ENCODE measurements at regions not wholly inside any gene's neighbourhood (a gene's known extent, or its start where the extent isn't known, plus 50 kb on each side); places are given as distances from the start of the nearest gene placed in this dataset.
"Not testable (repeated sequence)": the region's sequence is repeated elsewhere in the genome, so short reads cannot be mapped to it uniquely, and the experiment has no call there.

- DNase-seq = no peak
Measured at GRCh38 chr6:135606392-135606791, 108.9 kb upstream of the AHI1 start.

GRCh38 chr6:135608031-135608430, 110.5 kb upstream of the AHI1 start:
- no peak for DNase-seq

GRCh38 chr6:135610192-135610591, 112.7 kb upstream of the AHI1 start:
- DNase-seq = not testable (repeated sequence)

GRCh38 chr6:135616655-135617054, 119.1 kb upstream of the AHI1 start:
- DNase-seq = no peak

GRCh38 chr6:135617222-135617621, 119.7 kb upstream of the AHI1 start:
- DNase-seq = no peak

GRCh38 chr6:135622081-135622480, 124.5 kb upstream of the AHI1 start:
- DNase-seq = no peak

- no peak for DNase-seq
Measured at GRCh38 chr6:135623979-135624378, 126.4 kb upstream of the AHI1 start.

- no peak for DNase-seq
Measured at GRCh38 chr6:135624402-135625295, 127.1 kb upstream of the AHI1 start.

- not testable (repeated sequence) for DNase-seq
Measured at GRCh38 chr6:135626001-135626400, 128.5 kb upstream of the AHI1 start.

- DNase-seq = no peak
Measured at GRCh38 chr6:135627092-135627715, 129.7 kb upstream of the AHI1 start.

GRCh38 chr6:135630789-135631376, 133.3 kb upstream of the AHI1 start:
- no peak for DNase-seq

GRCh38 chr6:135631821-135632220, 134.3 kb upstream of the AHI1 start:
- DNase-seq = no peak

GRCh38 chr6:135633573-135633972, 136.0 kb upstream of the AHI1 start:
- no peak for DNase-seq

GRCh38 chr6:135637701-135638100, 140.2 kb upstream of the AHI1 start:
- no peak for DNase-seq

- DNase-seq = no peak
Measured at GRCh38 chr6:135638108-135638507, 140.6 kb upstream of the AHI1 start.

- DNase-seq = no peak
Measured at GRCh38 chr6:135640048-135640447, 142.5 kb upstream of the AHI1 start.

GRCh38 chr6:135640449-135641111, 143.0 kb upstream of the AHI1 start:
- no peak for DNase-seq

GRCh38 chr6:135642912-135643311, 145.4 kb upstream of the AHI1 start:
- DNase-seq = no peak

- no peak for DNase-seq
Measured at GRCh38 chr6:135644394-135644793, 146.9 kb upstream of the AHI1 start.

- DNase-seq = no peak
Measured at GRCh38 chr6:135647521-135647920, 150.0 kb upstream of the AHI1 start.

- no peak for DNase-seq
Measured at GRCh38 chr6:135651964-135652755, 154.6 kb upstream of the AHI1 start.

- DNase-seq = no peak
Measured at GRCh38 chr6:135655055-135655454, 157.5 kb upstream of the AHI1 start.

- DNase-seq = no peak
Measured at GRCh38 chr6:135657207-135657606, 159.7 kb upstream of the AHI1 start.
